Ishikawa (cell line): ENCODE measurements at regions not wholly inside any gene's neighbourhood (a gene's known extent, or its start where the extent isn't known, plus 50 kb on each side); places are given as distances from the start of the nearest gene placed in this dataset.

Experiments
- EP300 ChIP-seq: IDR thresholded peaks from 2 replicates; pipeline ENCODE4 v1.6.1; 2012; ENCODE audit warnings: borderline replicate concordance
- FOXM1 ChIP-seq: IDR thresholded peaks from 2 replicates; pipeline ENCODE4 v1.6.1; 2012; ENCODE audit warnings: low read depth, borderline replicate concordance
- RAD21 ChIP-seq: IDR thresholded peaks from 2 replicates; pipeline ENCODE4 v1.6.1; 2012; ENCODE audit warnings: low read depth

GRCh38 chr2:150154308-150154797, 333.1 kb downstream of the RND3 start:
- no peak for TF ChIP-seq FOXM1
- no peak for TF ChIP-seq EP300
- no peak for TF ChIP-seq RAD21
